C1 segment of cervical spinal cord (tissue), 14 donors: ENCODE measurements at regions not wholly inside any gene's neighbourhood (a gene's known extent, or its start where the extent isn't known, plus 50 kb on each side); places are given as distances from the start of the nearest gene placed in this dataset.

ENCODE experiments used
- DNase-seq, 14 donors: peaks; one replicate each; lab custom pipeline; 2025; lab: John Stamatoyannopoulos, UW

DNA sequence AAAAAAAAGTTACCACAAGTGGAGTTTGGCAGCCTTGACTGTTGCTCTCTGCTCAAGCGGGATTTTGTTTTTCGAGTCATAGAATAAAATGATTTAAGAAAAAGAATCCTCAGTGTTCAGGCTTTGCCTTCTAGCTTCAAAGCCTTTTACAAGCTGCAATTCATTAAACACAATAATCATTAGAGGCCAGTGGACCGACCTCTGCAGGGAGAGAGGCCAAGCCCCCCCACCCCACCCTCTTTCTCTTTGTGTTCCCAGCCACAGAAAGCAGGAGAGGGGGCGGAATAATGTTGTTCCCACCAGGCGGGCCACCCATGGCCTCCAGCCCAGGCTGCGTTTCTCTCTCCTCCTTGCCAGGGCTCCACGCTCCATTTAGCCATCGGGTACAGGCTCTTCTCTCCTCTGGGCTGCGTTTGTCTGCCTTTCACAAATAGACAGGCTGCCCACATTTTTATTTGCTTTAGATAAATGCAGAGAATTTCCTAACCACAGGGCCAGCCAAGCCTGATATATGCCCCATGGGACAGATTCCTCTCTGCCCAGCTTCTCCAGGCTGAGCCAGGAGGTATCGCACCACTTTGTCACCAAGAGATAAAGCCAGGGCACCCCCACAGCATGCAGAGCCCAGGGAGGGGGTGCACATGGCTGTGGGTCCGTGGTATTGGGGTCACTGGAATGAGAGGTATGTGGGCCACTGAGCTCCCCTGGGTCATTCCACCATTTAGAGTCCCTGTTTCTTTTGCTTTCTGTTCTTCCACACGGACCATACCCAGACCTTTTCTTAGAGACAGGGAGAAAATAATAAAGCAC, 318.8 kb downstream of the PIK3R1 start:
- DNase-seq, result peak in 11 of 14 donors; percentile 18 to 75 (median 51)

GRCh38 chr5:68534956-68535520, 319.5 kb downstream of the PIK3R1 start:
- DNase-seq, result no peak

GRCh38 chr5:68538814-68539420, 323.4 kb downstream of the PIK3R1 start:
- DNase-seq, result no peak

- no peak for DNase-seq
Observed at GRCh38 chr5:68540798-68541590, 325.4 kb downstream of the PIK3R1 start.

GRCh38 chr5:68542207-68542606, 326.7 kb downstream of the PIK3R1 start:
- no peak for DNase-seq

GRCh38 chr5:68543212-68543611, 327.7 kb downstream of the PIK3R1 start:
- DNase-seq, result no peak

DNA sequence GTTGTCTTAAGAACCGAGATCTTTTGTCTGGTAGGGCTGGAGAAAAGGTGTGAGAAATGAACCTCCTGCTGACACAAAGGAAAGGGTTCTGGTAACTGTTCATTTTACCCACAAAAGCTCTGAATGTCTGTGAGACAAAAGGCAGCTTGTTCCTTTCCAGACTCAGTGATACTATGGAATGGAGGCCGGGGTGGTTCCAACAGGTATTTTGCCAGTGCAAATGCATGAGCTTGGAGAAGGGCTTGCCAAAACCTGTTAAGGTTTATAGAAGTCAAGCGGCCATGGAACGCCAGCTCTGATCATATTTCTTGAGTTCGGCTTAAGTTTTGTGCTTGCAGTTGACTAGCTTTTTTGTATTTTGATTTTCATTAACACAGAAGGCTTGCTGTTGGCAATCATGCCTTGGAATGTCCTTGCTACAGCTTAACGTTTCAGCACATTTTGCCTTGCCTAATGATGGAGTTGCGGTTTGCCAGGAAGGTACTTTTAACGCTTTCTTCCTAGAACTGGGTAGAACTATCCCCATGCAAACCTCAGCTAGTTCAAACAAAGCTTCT, 328.6 kb downstream of the PIK3R1 start:
- no peak for DNase-seq

DNA sequence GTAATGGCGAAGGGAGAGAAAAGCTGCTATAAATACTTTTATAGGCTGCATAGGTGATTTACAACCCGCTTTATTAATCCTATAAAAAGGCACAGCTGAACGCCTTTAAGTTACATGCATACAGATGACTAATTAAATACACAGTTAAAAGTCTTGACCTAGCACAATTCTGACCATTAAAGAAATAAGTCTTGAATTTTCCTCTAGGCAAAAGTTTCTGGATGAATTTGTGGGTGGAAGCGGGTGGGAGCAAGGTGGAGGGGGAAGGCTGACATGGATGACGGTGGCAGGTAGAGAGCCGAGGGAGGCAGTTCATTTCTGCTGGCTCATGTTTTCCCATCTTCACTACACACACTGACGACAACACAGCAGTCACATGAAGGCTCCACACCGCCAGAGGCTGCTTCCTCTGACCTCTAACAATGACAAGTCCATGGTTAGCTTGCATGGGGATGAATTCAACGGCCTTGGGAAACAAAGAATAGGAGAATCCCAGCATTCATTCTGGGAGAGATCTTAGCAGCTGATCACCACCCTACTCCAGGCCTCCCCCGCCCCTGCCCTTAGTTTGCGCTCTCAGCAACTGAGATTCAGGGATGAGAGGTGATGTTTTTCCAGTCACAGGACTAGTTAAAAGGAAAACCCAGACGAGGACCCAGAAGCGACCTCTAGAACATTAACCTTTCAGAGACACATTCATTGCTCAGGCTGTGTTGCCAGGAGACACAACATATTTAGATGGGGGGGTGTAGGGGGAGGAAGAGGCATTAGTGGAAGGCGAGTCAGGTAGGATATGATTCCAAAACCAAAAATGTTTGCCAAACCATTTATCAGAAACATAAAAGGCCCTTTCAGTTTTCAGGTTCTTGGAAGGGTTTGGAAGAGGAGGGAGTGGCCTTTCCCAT, 329.3 kb downstream of the PIK3R1 start:
- no peak for DNase-seq

DNA sequence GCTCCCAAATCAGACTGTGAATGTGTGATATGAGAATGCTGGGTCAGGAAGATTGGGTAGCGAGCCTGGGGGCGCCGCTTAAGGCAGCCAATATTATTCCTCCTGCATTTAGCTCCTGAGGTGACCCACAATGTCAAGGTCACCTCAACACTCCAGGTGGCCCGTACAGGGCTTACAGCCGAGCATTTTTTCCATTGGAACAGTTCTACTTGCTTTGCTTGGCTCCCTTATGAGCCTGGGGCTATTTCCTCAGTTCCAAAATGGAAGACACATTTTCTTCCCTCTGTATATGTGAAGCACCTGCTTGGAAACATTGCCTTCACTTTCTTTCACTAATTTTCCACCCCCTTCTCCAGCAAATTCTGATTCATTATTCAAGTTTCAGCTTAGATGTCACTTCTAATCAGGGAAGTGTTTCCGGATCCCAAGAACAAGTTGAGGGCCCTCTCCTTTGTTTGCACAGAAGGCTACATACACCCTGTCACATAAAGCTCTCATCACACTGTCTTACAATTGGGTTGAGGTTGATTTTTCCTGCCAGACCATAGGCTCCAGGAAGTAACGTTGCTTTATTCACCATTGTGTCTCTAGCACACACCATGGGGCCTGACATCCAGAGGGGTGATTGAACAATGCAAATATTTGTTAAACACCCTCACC, 330.2 kb downstream of the PIK3R1 start:
- no peak for DNase-seq

DNA sequence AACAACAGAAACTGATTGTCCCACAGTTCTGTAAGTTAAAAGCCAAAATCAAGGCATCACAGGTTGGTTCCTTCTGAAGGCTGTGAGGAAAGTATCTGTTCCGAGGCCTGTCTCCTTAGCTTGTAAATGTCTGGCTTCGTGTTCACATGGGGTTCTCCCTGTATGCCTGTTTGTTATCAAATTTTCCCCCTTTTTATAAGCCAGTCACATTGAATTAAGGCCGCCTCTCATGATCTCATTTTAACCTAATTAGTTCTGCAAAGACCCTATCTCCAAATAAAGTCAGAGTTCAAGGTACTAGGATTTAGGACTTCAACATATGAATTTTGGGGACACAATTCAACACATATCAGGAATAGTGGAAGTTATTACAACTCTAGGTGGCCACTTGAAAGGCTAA, 331.5 kb downstream of the PIK3R1 start:
- no peak for DNase-seq

DNA sequence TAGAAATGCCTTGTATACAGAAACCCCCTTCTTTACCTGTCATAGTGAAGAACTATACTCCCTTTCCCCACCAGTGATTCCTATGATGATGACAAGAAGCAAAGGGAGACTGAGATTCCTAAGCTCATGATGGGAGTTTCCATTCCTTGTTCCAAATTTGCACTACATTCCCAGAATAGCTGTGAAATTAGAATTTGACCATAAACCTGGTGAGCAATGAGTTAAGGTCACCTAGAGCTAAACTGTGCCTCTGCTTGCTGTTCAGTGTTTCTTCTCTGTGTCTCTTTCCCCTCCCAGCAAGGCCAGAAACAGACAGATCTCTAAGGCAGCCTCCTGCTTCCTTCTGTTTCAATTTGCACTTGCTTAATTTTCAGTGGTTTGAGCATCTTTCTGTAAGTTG, 332.1 kb downstream of the PIK3R1 start:
- no peak for DNase-seq

- no peak for DNase-seq
Observed at GRCh38 chr5:68548959-68549676, 333.6 kb downstream of the PIK3R1 start.

DNA sequence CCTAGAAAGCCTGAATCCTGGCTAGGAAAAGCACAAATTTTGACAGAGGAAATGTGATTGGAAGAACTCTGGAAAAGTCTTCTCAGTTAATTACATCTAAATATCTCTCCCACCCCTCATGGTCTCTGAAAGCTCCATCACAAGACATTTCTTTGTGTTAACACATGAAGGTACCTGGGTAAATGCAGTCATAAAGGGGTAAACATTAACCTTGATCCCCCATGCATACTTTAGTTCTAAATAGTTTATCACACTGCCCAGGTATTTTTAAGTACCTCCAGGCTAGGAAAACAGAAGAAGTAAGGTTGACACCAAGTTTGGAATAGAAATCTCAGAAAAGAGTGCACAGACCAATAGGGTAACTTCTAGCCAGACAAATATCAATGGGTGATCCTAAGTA, 334.5 kb downstream of the PIK3R1 start:
- no peak for DNase-seq

GRCh38 chr5:68551436-68551835, 335.9 kb downstream of the PIK3R1 start:
- no peak for DNase-seq

DNA sequence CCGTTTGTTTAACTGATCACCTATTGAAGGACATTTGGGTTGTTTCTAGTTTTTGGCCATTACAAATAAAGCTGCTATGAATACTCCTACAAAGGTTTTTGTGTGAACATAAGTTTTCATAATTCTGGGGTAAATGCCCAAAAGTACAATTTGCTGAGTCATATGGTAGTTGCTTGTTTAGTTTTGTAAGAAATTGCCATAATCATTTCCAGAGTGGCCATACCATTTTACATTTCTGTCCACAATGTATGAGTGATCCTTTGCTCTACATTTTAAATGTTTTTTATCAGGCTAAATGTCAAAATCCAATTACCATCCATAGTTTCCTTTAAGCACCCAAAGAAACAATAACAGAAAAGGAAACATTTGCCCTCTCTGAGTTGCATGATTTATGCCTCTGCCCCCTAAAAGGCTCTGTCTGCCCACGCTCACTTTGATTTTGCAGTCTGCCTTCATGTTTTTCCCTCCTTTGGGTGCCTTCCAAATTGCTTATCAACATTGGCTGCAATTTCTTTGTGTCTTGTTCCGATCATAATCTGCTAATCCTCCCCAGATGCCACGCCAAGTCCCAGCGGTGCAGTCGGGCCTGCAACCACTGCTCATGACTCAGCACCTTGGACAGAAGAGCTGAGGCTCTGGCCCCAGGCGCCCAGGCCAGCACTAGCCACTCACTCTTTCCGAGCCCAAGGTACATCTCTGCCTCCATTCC, 339.2 kb downstream of the PIK3R1 start:
- no peak for DNase-seq

GRCh38 chr5:68555907-68556681, 340.5 kb downstream of the PIK3R1 start:
- no peak for DNase-seq

- no peak for DNase-seq
Observed at GRCh38 chr5:68557162-68557936, 341.8 kb downstream of the PIK3R1 start.
